Pancreas (tissue), 10 donors: ENCODE measurements at regions not wholly inside any gene's neighbourhood (a gene's known extent, or its start where the extent isn't known, plus 50 kb on each side); places are given as distances from the start of the nearest gene placed in this dataset.

Experiments
- ATAC-seq, 4 donors: fragments of 200-7000 bp; cut with Tn5 transposase; one replicate each; pipeline versions ENCODE4 v1.8.0 to v1.9.1; 2020; ENCODE audit warnings: mild to moderate bottlenecking in 4 of 4, moderate library complexity in 4 of 4
- DNase-seq, 6 donors: peaks; one replicate each; pipeline ENCODE4 v3.0.0-alpha.2; 2020
- FAIRE-seq: peaks from 2 replicates; lab custom pipeline; 2012; peaks lifted over from hg19 to GRCh38; lab: Jason Lieb, UNC
- H3K27ac ChIP-seq, 4 donors: fragments of 200-600 bp; sonication (generic); 1 replicate in 3 of 4; 2 replicates in 1 of 4; pipeline versions ENCODE4 v1.5.0 to v1.8.0; 2020
- H3K27me3 ChIP-seq, 4 donors: fragments of 200-600 bp; one replicate each; pipeline ENCODE4 v1.8.0; 2021
- H3K36me3 ChIP-seq, 3 donors: fragments of 200-600 bp; sonication (generic) in 1 of 3; one replicate each; pipeline versions ENCODE4 v1.5.0 to v1.8.0; 2020 to 2021
- H3K4me1 ChIP-seq, 3 donors: fragments of 200-600 bp; one replicate each; pipeline ENCODE4 v1.8.0; 2021
- H3K4me3 ChIP-seq, 4 donors: fragments of 200-600 bp; sonication (generic) in 2 of 4; one replicate each; pipeline versions ENCODE4 v1.5.0 to v1.8.0; 2020 to 2021
- H3K9me3 ChIP-seq, 4 donors: fragments of 200-600 bp; one replicate each; pipeline ENCODE4 v1.8.0; 2021
- CTCF ChIP-seq, 4 donors: fragments of 200-600 bp; sonication (generic) in 3 of 4; IDR thresholded peaks; one replicate each; pipeline versions ENCODE4 v1.5.0 to v1.8.0; 2021; ENCODE audit warnings: antibody characterized with exemption in 4 of 4
- WGBS, 2 donors: extraction: QIAGEN DNeasy Blood & Tissue Kit; methylation state at CpG; one replicate each; pipeline ENCODE4 v1.1.7; 2013; 5-methylcytosine and 5-hydroxymethylcytosine counted together
- intact Hi-C, 3 donors: fragments of 100-400 bp; cut with DNase I; formaldehyde crosslinking; loops; one replicate each; pipeline versions ENCODE4 v1.11.1 to v1.14.2; 2022
- donor health status: healthy with polysubstance abuse.
- donor health status: DM: no; HTN: no; CAD: no; lungs with moderate emphysema.
- donor health status: DM: no; HTN: no; CAD: no.
- donor health status: control.
- donor health status: control.
- donor health status: Bipolar disorder and iron deficiency.
- donor health status: DM: yes; HTN: yes; CAD: no.
- donor health status: DM: no; HTN: no; CAD: no.
- donor health status: DM: no; HTN: no; CAD: no.
- donor health status: DM: yes; HTN: yes; CAD: no.

- WGBS, 2 donors, result 57 to 64% methylated on average over 9 of the region's 9 CpGs
- no peak overlapping the region for H3K27ac ChIP-seq
- H3K36me3 ChIP-seq, result no peaks in the 10 kb centered on the region
- no peaks in the 10 kb centered on the region for H3K9me3 ChIP-seq
- intact Hi-C loops, result no loop called here
- H3K4me3 ChIP-seq, result no peak overlapping the region
- ATAC-seq (no peak), DNase-seq (no peak), FAIRE-seq (no peak)
- TF ChIP-seq CTCF (IDR thresholded peaks at IDR 0.05), result no peak
- no peaks in the 10 kb centered on the region for H3K27me3 ChIP-seq
- no peaks in the 10 kb centered on the region for H3K4me1 ChIP-seq
Observed at GRCh38 chr7:24073651-24074420, 210.2 kb upstream of the NPY start.

GRCh38 chr7:24075426-24075810, 208.6 kb upstream of the NPY start:
- WGBS, 2 donors, result 30 to 59% methylated on average over 1 of the region's 1 CpG
- DNase-seq (no peak), ATAC-seq (no peak), FAIRE-seq (no peak)
- no peaks in the 10 kb centered on the region for H3K9me3 ChIP-seq
- no peaks in the 10 kb centered on the region for H3K27me3 ChIP-seq
- intact Hi-C loops, result no loop called here
- H3K36me3 ChIP-seq, result no peaks in the 10 kb centered on the region
- no peaks in the 10 kb centered on the region for H3K4me1 ChIP-seq
- H3K27ac ChIP-seq, result no peak overlapping the region
- no peak overlapping the region for H3K4me3 ChIP-seq
- no peak for TF ChIP-seq CTCF (IDR thresholded peaks at IDR 0.05)

- no peak for TF ChIP-seq CTCF (IDR thresholded peaks at IDR 0.05)
- Histone ChIP-seq H3K9me3 (no peaks in the 10 kb centered on the region), H3K4me1 (no peaks in the 10 kb centered on the region), H3K27ac (no peak overlapping the region), H3K27me3 (no peaks in the 10 kb centered on the region), H3K4me3 (no peak overlapping the region), H3K36me3 (no peaks in the 10 kb centered on the region)
- 66 to 78% methylated on average over 2 of the region's 2 CpGs for WGBS, 2 donors
- FAIRE-seq, result no peak
- intact Hi-C loops, result no loop called here
- ATAC-seq, result no peak
- DNase-seq, result no peak
Observed at GRCh38 chr7:24082826-24083225, 201.2 kb upstream of the NPY start.

GRCh38 chr7:24102988-24103387, 181.0 kb upstream of the NPY start:
- H3K36me3 ChIP-seq, result no peaks in the 10 kb centered on the region
- intact Hi-C loops, result no loop called here
- no peaks in the 10 kb centered on the region for H3K27me3 ChIP-seq
- no peak for DNase-seq
- H3K9me3 ChIP-seq, result no peaks in the 10 kb centered on the region
- TF ChIP-seq CTCF (IDR thresholded peaks at IDR 0.05), result no peak
- FAIRE-seq, result no peak
- ATAC-seq, result no peak
- H3K4me1 ChIP-seq, result no peaks in the 10 kb centered on the region
- no peak overlapping the region for H3K27ac ChIP-seq
- H3K4me3 ChIP-seq, result no peak overlapping the region

- intact Hi-C loops, result no loop called here
- WGBS, 2 donors, result 58 to 68% methylated on average over 1 of the region's 1 CpG
- DNase-seq, result no peak
- TF ChIP-seq CTCF (IDR thresholded peaks at IDR 0.05), result no peak
- no peaks in the 10 kb centered on the region for H3K27me3 ChIP-seq
- ATAC-seq, result no peak
- H3K4me3 ChIP-seq, result no peak overlapping the region
- H3K9me3 ChIP-seq, result no peaks in the 10 kb centered on the region
- H3K27ac ChIP-seq, result no peak overlapping the region
- no peaks in the 10 kb centered on the region for H3K4me1 ChIP-seq
- no peak for FAIRE-seq
- H3K36me3 ChIP-seq, result no peaks in the 10 kb centered on the region
Observed at GRCh38 chr7:24108906-24109376, 175.0 kb upstream of the NPY start.
